HEK293T (cell line): ENCODE measurements at regions not wholly inside any gene's neighbourhood (a gene's known extent, or its start where the extent isn't known, plus 50 kb on each side); places are given as distances from the start of the nearest gene placed in this dataset.

Experiments
- BHLHE40 ChIP-seq: fragments of 450-650 bp; IDR thresholded peaks from 2 replicates; pipeline ENCODE4 v1.6.1; 2016; ENCODE audit warnings: mild to moderate bottlenecking, moderate library complexity, borderline replicate concordance
- ELF4 ChIP-seq: fragments of 450-650 bp; IDR thresholded peaks from 2 replicates; pipeline ENCODE4 v1.6.1; 2017; ENCODE audit warnings: antibody characterized with exemption
- FOXA1 ChIP-seq: fragments of 450-650 bp; IDR thresholded peaks from 2 replicates; pipeline ENCODE4 v1.6.1; 2016; ENCODE audit warnings: mild to moderate bottlenecking
- FOXM1 ChIP-seq: fragments of 450-650 bp; IDR thresholded peaks from 2 replicates; pipeline ENCODE4 v1.6.1; 2017; ENCODE audit warnings: mild to moderate bottlenecking, borderline replicate concordance
- HDGF ChIP-seq: fragments of 450-650 bp; IDR thresholded peaks from 2 replicates; pipeline ENCODE4 v1.6.1; 2017; ENCODE audit warnings: antibody characterized with exemption, borderline replicate concordance
- NFRKB ChIP-seq: fragments of 450-650 bp; IDR thresholded peaks from 2 replicates; pipeline ENCODE4 v1.6.1; 2016; ENCODE audit warnings: mild to moderate bottlenecking, moderate library complexity
- SP1 ChIP-seq: fragments of 450-650 bp; IDR thresholded peaks from 2 replicates; pipeline ENCODE4 v1.6.1; 2017
- ZNF384 ChIP-seq: fragments of 450-650 bp; IDR thresholded peaks from 2 replicates; pipeline ENCODE4 v1.6.1; 2016
- TF ChIP-seq, protein P1 (sequence below): fragments of 450-650 bp; IDR thresholded peaks from 2 replicates; pipeline ENCODE4 v1.6.1; 2016

DNA sequence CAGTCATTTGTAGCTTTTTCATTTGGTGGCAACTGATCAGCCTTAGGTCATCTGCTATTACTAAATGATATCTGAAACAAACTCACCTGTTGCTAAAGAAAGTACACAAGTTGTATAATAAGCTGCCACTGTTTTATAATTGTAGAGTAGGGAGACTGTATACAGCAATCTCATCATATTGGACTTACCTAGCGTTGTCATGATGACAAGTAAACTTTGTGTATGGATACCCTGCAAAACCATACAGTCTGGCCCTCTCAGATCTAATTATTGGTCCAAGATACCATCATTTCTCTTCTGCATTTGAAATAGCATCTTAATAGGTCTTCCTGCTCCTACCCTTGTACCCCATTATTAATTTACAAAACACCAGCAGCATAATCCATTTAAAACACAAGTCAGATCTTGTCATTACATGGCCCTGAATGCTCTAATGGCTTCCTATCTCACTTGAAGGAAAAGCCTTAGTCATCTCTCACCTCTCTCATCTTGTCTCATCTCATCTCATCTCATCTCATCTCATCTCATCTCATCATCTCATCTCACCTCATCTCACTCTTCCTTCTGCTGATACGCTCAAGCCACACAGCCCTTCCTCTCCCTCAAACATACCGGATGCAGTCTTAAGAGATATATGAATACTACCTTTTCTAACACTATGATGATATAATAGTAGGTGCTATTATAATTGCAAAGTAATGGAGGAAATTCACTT lies 540.6 kb downstream of the MDFIC start:
- TF ChIP-seq NFRKB: no peak
- TF ChIP-seq FOXM1: no peak
- no peak for TF ChIP-seq BHLHE40
- no peak for TF ChIP-seq ZNF384
- TF ChIP-seq, protein P1, sequence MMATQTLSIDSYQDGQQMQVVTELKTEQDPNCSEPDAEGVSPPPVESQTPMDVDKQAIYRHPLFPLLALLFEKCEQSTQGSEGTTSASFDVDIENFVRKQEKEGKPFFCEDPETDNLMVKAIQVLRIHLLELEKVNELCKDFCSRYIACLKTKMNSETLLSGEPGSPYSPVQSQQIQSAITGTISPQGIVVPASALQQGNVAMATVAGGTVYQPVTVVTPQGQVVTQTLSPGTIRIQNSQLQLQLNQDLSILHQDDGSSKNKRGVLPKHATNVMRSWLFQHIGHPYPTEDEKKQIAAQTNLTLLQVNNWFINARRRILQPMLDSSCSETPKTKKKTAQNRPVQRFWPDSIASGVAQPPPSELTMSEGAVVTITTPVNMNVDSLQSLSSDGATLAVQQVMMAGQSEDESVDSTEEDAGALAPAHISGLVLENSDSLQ: no peak
- no peak for TF ChIP-seq ELF4
- TF ChIP-seq HDGF: no peak
- TF ChIP-seq FOXA1: no peak
- no peak for TF ChIP-seq SP1
